HG03196 (cell line): ENCODE measurements at regions not wholly inside any gene's neighbourhood (a gene's known extent, or its start where the extent isn't known, plus 50 kb on each side); places are given as distances from the start of the nearest gene placed in this dataset.

Experiments used
- ATAC-seq: cut with Tn5 transposase; IDR thresholded peaks from one replicate; pipeline ENCODE4 v1.9.1; 2021; ENCODE audit not compliant: unreplicated experiment

DNA sequence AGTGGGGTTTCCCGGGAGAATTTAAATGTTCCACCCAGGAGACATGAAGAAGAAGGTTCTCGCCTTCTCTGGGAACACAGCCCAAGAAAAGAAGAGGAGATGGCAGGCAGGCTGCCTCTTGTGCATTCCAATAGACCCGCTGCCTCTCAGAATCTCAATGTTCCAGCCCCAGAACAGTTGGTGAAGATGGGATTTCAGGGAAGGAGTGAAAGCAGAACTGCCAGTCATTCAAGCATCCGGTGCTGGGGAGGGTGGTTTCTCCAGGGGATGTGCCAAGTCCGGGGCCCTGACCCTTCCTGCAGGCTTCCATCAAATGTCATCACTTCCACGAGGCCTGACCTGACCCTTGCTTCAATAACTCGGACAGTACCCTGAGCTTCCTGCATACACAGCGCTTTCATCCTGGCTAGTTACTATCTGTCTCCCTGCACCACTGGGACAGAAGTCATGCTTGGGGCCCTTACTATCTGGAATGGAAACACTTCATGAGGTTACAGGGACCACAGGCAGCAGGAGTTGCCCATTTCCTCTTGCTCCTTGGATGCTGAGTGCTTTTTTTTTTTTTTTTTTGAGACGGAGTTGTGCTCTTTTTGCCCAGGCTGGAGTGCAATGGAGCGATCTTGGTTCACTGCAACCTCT is 386.6 kb upstream of the POU3F1 start:
- no peak for ATAC-seq

DNA sequence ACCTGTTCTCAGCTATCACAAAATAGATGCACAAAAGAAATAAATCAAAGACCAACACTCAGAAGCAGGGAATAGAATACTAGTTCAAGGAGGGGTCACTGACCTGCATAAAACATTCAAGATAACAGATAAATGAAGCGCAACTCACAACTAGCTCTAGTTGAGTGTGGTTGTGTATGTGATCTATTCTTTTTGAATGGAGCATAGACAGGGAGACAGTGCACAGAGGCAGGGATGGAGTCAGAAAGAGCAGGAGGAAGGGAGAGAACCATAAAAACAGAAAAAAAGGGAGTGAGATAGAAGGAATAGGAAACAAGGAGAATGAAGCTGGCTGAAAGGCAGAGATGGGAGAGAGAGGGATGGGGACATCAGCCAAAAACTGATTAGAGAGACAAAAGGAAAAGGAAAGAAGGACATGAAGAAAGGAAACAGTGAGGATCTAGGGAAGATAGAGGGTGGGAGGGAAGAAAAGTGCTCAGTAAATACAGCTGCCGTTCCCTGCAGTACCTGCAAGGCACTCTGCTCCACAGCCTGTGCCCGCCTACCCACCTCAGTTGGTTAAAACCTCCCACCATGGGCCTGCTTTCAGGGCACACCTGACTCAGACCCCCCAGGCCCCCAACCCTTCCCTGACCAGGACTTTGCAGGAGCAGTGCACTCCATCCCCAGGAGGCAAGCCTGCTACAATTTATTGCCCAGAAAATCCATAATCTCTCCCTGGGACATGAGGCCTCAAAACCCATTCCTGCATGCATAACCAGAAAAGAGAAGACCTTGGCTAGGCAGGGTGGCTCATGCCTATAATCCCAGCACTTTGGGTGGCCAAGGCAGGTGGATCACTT is 385.2 kb upstream of the POU3F1 start:
- no peak for ATAC-seq

DNA sequence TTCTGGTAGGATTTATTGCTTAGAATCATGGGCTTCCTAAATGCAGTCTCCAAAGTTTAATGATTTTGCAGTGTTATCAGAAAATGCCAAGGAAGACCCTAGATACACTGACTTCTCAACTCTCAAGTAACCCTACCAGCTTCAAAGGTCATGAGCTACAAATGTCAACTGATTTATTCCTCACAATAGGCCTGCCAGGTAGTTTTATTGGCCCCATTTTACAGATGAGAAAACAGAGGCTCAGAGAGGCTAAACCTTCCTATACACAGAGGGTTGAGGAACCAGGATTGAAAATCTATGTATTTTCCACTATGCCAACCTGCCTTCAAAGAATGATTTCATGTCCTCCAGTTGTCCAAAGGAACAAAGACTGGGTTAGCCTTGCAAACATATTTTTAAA is 384.4 kb upstream of the POU3F1 start:
- no peak for ATAC-seq

DNA sequence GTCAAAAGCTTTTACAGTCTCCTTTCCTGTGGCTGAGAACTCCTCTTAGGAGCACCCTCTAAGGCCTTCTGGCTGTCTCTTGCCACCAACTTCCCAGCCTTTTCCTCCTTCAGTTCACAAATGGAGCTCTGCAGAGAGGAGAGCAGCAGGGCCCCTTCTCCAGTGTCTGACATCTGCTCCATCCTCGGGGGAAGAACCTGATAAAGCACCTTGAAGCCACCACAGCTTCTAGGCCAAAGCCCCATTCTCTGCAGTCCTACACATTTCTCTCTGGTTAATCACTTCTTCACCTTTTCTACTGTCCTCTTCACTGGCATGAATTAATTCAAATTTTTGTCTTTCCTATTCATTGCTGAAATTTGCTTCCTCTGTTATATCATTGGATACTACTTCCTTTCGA is 378.1 kb upstream of the POU3F1 start:
- no peak for ATAC-seq

DNA sequence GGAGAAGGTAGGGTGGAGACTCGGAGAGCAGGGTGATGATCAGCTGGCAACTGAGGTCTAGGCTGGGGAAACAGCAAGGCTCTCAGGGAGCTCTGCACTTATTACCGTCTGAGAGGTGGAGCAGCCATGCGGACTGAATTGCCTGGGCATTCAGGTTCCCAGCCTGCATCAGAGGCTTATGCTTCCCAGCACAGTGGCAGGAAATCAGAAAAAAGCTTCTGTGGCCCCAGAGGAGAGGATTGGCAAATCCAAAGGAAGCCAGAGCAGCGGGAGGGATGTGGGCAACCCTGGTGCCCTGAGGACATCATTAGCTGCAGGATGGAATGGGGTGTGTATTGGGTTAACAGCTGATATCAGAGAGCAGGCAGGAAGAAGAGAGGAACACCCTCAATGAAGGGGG is 374.1 kb upstream of the POU3F1 start:
- ATAC-seq: no peak

DNA sequence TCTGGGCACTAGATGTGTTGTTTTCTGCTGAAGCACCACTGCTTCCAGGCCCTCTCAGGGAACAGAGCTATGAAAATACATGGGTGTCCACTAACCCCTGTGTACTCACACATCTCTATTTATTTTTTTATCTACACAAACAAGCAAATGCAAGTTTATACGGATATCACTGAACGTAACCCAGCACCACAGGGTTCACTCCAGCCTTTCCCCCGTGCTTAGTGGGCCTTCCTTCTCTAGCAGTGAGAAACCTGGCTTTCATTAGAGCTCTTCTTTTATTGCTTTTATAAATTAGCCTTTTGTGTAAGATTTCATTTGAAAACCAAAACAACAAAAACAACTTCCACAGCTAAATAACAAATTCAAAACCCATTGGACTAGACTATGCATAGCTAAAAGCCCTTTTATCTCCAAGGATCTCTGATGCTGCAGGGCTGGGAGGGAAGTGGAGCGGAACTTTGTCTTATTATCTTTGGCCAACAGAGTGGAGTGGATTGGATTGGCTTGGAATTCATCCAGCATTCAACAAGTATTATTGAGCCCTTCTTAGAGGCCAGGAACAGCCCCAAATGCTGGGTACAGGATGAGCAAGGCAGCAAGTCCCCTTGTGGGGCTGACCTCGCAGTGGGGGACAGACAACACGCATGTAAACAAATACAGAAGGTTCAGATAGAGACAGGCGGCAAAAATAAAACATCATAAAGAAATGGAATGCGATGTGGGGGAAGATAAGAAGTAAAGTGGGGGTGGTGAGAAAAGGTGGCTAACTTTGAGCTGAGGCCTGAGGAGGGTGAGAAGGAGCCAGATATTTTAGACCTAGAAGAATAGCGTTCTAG is 371.8 kb upstream of the POU3F1 start:
- no peak for ATAC-seq

DNA sequence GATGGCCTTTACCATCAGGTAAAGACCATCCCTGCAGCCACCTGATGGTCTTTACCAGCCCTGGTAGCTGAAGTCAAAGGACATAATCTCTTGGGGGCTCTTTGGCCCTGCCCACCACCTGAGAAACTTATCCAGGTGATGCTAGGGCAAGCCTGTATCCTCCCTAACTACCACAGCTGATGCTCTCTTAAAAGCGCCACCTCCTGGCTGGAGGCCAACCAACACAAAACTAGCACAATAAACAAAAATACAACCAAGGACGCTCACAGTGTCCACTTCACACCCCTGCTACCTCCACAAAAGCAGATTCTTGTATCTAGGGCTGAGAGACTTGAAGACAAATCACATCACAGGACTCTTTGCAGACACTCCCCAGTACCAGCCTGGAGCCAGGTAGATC is 357.1 kb upstream of the POU3F1 start:
- no peak for ATAC-seq

DNA sequence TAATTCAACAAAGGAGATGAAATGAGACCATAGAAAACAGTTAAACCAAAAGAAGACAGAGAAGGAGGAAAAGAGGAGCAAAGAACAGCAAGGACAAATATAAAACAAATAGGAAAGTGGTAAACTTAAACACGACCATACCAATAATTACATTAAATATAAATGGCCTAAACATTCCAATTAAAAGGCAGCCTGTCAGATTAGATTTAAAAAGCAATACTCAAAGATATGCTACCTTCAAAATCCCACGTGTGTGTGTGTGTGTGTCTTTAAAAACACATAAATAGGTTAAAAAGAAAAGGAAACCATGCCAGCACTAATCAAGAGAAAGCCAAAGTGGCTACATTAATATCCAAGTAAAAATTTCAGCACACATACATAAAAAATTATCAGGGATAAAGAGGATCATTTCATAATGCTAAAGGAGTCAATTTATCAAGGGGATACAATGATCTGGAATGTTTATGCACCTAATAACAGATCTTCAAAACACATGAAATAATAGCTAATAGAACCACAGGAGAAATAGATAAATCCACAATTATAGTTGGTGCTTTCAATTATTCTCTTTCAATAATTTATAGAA is 355.7 kb upstream of the POU3F1 start:
- ATAC-seq: no peak

DNA sequence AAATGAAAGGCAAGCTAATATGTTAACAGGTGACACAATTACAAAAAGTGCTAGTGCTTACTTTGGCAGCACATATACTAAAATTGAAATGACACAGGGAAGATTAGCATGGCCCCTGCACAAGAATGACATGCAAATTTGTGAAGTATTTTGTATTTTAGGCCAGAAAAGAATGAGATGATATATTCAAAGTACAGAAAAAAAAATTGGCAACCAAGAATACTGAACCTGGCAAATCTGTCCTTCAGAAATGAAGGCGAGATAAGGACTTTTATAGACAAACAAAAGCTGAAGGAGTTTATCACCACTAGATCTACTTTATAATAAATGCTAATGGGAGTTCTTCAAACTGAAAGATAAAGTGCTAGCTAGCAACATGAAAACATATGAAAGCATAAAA is 350.0 kb upstream of the POU3F1 start:
- no peak for ATAC-seq

DNA sequence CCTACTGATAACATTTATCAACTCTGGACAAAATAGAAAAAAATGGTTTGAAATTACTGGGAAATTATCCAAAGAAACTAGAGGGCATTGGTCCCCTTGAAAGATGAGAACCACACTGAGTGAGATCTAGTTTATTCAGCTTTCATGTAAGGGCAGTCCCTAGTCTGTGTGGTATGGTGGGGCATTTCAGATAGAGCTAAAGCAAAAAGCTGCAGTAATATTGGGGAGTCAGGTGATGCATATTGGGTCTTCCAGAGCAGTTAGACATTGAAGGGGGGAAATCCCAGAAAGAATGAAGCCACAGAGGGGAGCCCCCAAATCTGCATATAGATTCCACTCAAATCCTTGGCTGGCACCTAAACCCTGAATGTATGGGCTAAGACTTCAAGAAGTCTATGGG is 347.7 kb upstream of the POU3F1 start:
- ATAC-seq: no peak

DNA sequence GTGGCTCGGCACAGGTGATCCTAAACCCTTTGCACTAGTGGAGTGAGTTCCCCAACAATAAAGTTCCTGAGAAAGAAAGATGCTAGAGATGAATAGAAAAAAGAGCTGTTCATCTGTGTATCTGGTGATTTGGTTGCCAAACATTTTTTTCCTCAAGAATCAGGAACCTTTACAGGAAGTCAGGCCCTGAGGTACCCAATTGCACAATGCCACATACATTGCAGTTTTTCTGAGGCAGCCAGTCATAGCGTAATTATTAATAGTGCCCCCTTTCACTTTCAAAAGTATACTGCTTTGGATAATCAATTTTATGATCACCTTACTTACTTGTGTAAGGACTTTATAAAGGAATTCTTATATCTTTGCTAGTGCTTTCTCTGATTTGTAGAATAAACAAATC is 346.3 kb upstream of the POU3F1 start:
- ATAC-seq: no peak

DNA sequence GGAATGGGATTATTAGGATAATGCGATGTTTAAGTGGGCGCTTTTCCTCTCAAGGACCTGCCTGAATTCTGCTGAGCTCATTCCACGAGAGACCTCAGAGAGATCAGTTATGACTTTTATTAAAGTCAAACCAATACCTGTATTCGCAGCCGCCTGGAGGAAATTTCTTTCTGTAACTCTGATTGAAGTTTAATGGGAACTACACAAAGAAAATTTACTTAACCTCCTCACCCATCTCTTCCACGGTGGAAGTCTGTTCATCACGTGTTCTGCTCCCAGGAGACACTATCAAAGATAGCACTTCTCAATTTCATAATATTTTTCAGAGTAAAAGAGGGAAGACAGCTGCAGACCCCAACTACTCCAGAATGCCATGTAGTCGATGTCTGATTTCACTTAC is 334.7 kb upstream of the POU3F1 start:
- ATAC-seq: no peak

DNA sequence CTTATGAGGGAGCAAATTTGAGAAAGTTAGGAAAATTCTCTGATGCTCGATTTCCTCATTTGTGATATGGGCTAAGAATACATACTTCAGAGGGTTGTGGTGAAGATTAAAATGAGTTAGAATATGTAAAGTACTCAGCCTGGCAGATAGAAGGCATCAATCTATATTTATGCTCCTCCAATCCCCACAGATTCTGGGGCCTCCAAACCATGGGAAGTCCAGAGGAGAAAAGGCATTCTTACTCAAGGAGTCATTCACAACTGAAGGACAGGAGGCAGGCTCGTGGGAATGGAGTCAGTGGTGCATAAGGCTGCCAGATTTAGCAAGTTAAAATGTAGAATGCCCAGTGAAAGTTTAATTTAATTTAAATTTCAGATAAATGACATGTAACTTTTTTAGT is 330.0 kb upstream of the POU3F1 start:
- no peak for ATAC-seq

DNA sequence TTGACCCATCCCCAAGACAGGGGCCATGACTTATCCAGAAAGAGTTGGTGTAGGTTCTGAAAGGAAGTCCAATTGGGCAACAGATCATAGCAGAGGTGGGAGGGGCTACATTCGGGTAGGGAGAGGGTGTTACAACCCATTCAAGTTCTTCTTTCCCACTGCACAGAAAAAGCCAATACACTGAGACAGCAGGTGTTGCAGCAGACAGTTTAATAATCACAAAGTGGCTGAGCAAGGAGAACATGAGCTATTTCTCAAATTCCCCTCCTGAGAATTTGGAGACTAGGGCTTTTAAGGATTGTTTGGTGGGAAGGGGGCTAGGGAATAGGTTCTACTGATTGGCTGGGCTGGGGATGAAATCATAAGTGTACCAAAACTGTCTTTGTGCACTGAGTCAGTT is 328.4 kb upstream of the POU3F1 start:
- ATAC-seq: no peak

DNA sequence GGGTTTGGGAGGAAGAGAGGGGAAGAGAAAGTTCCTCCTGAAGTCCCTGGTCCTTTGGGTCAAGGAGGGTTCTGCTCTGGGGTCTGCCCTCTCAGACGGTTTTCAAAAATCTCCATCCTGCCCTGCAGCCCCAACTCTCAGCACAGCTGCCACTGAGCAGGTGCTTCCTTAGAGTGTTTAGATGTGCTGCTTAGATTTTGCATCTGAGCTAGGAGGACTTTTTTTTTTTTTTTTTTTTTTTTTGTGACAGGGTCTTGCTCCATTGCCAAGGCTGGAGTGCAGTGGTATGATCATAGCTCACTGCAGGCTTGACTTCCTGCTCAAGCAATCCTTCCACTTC is 324.9 kb upstream of the POU3F1 start:
- ATAC-seq: no peak

DNA sequence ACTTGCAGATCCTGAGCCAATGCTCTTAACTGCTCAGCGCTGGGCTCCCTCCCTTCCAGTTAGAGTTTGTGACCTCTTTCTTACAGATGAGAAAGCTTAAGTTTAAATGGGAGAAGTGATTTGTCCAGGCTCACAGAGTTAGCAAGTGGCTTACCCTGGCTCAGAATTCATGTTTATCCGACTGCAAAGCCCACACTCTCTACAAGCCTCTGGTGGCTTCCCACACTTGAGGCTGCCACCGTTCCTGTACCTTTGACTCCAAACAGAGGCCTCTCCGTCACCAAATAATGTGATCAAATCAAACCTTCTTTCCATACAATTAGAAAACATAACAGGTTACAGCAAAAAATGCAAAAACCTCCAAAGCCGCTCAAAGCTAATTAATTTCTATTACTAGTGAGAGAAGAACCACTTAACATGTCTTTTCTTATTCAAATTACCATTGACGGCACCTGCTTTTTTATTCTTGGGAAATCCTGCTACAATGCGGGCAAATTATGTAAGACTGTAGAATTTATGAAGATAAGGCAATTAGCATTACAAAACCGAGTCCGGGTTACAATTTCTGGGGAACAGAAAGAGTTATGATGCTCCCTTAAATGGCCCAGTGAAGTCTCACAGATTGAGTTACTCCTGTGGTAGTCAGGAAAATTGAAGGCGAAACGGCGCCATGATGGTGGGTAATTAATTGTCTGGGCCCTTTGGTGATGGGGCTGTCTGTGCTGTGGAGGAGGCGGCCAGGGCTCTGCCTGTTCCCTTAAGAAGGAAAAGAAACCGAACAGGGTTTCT is 324.3 kb upstream of the POU3F1 start:
- no peak for ATAC-seq

DNA sequence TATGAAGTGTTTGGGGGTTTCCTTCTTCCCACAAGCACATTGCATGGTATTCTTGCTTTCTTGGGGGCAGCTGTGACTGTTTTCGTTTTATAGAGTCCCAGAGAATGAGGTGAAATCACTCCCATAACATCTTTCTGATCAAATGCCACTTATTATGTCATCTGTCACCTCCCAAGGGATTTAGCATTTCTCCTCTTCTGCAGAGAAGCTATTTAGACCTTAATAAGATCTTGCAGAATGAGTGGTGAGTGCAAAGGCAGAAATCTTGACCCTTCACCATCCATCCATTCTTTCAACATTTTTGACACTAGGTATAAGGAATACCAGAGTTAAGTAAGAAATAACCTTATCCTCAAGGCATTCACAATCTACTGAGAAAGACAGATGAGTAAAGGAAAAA is 318.6 kb upstream of the POU3F1 start:
- ATAC-seq: no peak

DNA sequence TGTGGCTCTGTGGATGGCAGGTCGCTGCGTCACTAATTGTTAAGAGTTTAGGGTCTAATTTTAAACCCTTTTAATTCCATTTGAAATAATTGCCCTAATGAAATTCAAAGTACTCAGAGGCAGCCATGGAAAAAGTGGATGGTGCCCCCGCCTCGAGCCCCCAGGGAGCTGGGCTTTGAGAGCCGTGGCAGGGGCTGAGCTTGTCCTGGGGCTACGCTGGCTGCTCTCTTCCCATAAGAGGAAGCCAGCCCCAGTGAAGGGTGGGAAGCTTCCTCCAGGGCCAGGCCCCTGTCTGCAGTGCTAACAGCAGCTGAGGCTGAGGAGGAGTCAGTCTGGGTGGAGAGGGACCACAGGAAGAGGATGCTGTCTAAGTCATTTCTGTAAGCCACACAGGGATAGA is 315.0 kb upstream of the POU3F1 start:
- no peak for ATAC-seq

DNA sequence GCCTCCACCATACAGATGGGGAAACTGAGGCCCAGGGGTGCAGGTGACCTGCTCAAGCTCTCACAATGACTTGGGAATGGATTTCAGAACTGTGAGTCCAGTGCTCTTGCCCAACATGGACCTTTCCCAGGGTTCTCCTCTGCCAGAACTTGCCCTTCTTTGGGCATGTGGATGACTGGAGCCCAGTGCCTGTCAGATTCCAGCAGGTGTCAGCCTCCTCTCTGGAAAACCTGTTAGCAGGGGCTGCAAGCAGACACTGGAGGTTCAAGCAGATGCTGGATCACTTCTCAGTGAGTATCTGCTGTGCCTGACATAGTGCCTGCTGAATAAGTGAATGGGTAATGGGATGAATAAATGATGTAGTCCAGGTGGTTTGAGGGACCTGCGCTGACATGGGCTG is 314.2 kb upstream of the POU3F1 start:
- ATAC-seq: no peak

DNA sequence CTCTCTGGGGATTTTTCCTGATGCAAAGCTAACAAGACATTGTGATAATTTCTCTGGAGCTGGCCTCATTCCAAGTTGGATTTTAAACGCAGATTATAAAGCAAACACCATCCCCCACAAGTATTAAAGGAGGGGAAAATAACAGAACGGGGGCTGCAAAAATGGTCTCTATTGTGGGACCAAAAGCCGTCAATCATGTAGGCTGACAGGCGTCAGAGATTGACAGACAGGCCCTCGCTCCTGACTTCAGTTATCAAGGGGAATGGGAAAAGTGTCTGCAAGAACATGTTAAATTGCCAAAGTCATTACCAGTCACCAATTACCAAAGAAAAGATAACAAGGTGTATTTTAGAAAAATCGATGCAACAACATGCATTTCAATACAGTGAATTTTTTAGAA is 307.4 kb upstream of the POU3F1 start:
- no peak for ATAC-seq

DNA sequence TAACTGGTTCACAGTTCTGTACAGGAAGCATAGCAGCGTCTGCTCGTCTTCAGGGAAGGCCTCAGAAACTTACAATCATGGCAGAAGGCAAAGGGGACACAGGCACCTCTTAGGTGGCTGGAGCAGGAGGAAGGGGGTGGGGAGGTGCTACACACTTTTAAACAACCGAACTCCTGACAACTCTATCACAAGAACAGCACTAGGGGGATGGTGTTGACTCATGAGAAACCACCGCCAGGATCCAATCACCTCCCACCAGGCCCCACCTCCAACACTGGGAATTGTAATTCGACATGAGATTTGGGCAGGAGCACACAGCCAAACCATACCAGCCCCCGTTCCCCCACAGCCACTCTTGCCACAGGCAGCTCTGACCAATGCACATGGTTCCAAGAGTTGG is 306.3 kb upstream of the POU3F1 start:
- ATAC-seq: no peak
